ENCODE measurements at regions not wholly inside any gene's neighbourhood (a gene's known extent, or its start where the extent isn't known, plus 50 kb on each side); places are given as distances from the start of the nearest gene placed in this dataset.

GRCh38 chrX:42499620-42500019 lies 278.3 kb downstream of the PPP1R2C start:
- TF ChIP-seq CTCF (IDR thresholded peaks at IDR 0.05; ENCODE audit: insufficient read depth, low read depth, low read length) (no peak), EZH2 (IDR thresholded peaks at IDR 0.05; ENCODE audit: insufficient read depth, low read length) (no peak)
